K562 (cell line): ENCODE measurements at regions not wholly inside any gene's neighbourhood (a gene's known extent, or its start where the extent isn't known, plus 50 kb on each side); places are given as distances from the start of the nearest gene placed in this dataset.
A peak's percentile ranks its signal among the peaks of the same experiment; 100 is the strongest.

Experiments
- BDP1 ChIP-seq: IDR thresholded peaks from 3 replicates; pipeline ENCODE4 v1.6.1; 2011; ENCODE audit not compliant: insufficient read length, insufficient read depth
- CUX1 ChIP-seq: fragments of 200-800 bp; sonication (Bioruptor generic); IDR thresholded peaks from 2 replicates; pipeline ENCODE4 v1.6.1; 2016; ENCODE audit warnings: missing genetic modification characterization, missing compliant biosample characterization
- DIDO1 ChIP-seq: fragments of 450-650 bp; IDR thresholded peaks from 2 replicates; pipeline ENCODE4 v1.6.1; 2016; ENCODE audit warnings: low read depth, missing biosample characterization, missing genetic modification characterization
- FOXO4 ChIP-seq: fragments of 450-650 bp; formaldehyde crosslinking; IDR thresholded peaks from 2 replicates; pipeline ENCODE4 v1.4.0; 2020; ENCODE audit warnings: mild to moderate bottlenecking, moderate library complexity
- NR2C1 ChIP-seq, 2 experiments: fragments of 450-650 bp; IDR thresholded peaks; 2 replicates each; pipeline ENCODE4 v1.6.1; 2017; ENCODE audit warnings: mild to moderate bottlenecking in 2 of 2, antibody characterized with exemption in 1 of 2, inconsistent platforms in 1 of 2, missing compliant biosample characterization in 1 of 2, missing genetic modification characterization in 1 of 2
- SIX5 ChIP-seq, 2 experiments: IDR thresholded peaks; 2 replicates each; pipeline ENCODE4 v1.6.1; 2011; ENCODE audit warnings: low read length in 2 of 2, borderline replicate concordance in 1 of 2, low read depth in 1 of 2, mild to moderate bottlenecking in 1 of 2, moderate library complexity in 1 of 2; ENCODE audit not compliant: insufficient read depth in 1 of 2
- SLC30A9 ChIP-seq: fragments of 250-450 bp; sonication (Bioruptor Pico); IDR thresholded peaks from 2 replicates; pipeline ENCODE4 v1.8.0; 2022; ENCODE audit warnings: mild to moderate bottlenecking, moderate library complexity
- SMARCA4 ChIP-seq: fragments of 450-650 bp; IDR thresholded peaks from 2 replicates; pipeline ENCODE4 v1.6.1; 2016
- WHSC1 ChIP-seq: IDR thresholded peaks from one replicate; pipeline ENCODE4 v1.6.1; 2012; ENCODE audit warnings: low read length, control low read depth, inconsistent platforms
- ZMIZ1 ChIP-seq, 2 experiments: fragments of 150-350 bp in 1 of 2; IDR thresholded peaks; 2 replicates each; pipeline ENCODE4 v1.6.1; 2012 to 2016; ENCODE audit warnings: low read depth in 2 of 2, low read length in 2 of 2, mild to moderate bottlenecking in 1 of 2, moderate library complexity in 1 of 2
- ZNF146 ChIP-seq: IDR thresholded peaks from one replicate; pipeline ENCODE4 v1.6.1; 2018; ENCODE audit warnings: missing compliant biosample characterization; ENCODE audit not compliant: unreplicated experiment
- ZNF165 ChIP-seq: fragments of 250-450 bp; sonication (Bioruptor Pico); IDR thresholded peaks from 2 replicates; pipeline ENCODE4 v1.4.0; 2020; ENCODE audit warnings: borderline replicate concordance
- ZNF655 ChIP-seq: fragments of 250-450 bp; sonication (Bioruptor Pico); IDR thresholded peaks from 2 replicates; pipeline ENCODE4 v1.5.0; 2021
- ZNF778 ChIP-seq: fragments of 450-650 bp; formaldehyde crosslinking; IDR thresholded peaks from 2 replicates; pipeline ENCODE4 v1.4.0; 2020; ENCODE audit warnings: mild to moderate bottlenecking, moderate library complexity

GRCh38 chr6:105892577-105893262 is 193.4 kb upstream of the PRDM1 start (continued):
- TF ChIP-seq ZNF655 (CRISPR knock-in tag) = no peak
- TF ChIP-seq SLC30A9 (CRISPR knock-in tag) = no peak
- no peak for TF ChIP-seq NR2C1 (IDR thresholded peaks at IDR 0.05)
- TF ChIP-seq NR2C1 (tag; IDR thresholded peaks at IDR 0.05) = no peak
- no peak for TF ChIP-seq FOXO4 (CRISPR knock-in tag)
- no peak for TF ChIP-seq ZMIZ1 (IDR thresholded peaks at IDR 0.05; ENCODE audit: low read depth in 2 of 2, low read length in 2 of 2)
- no peak for TF ChIP-seq BDP1
- no peak for TF ChIP-seq CUX1
- no peak for TF ChIP-seq ZNF165 (CRISPR knock-in tag)
- no peak for TF ChIP-seq DIDO1
- no peak for TF ChIP-seq SIX5 (IDR thresholded peaks at IDR 0.05; ENCODE audit: borderline replicate concordance in 1 of 2, insufficient read depth in 1 of 2, low read depth in 1 of 2, low read length in 2 of 2)
- no peak for TF ChIP-seq ZNF146
- no peak for TF ChIP-seq WHSC1
- TF ChIP-seq ZNF778 = no peak
- peak; percentile 80; the same call in 1 of the 2 replicates for TF ChIP-seq SMARCA4
